ENCODE measurements at regions not wholly inside any gene's neighbourhood (a gene's known extent, or its start where the extent isn't known, plus 50 kb on each side); places are given as distances from the start of the nearest gene placed in this dataset.
"Not testable (repeated sequence)": the region's sequence is repeated elsewhere in the genome, so short reads cannot be mapped to it uniquely, and the experiment has no call there.

- TF ChIP-seq CTCF (IDR thresholded peaks at IDR 0.05; ENCODE audit: low read depth, low read length): no peak
- no peaks in the 10 kb centered on the region for H3K27me3 ChIP-seq
- DNase-seq: no peak
- H3K4me3 ChIP-seq (ENCODE audit: low read depth, low read length): no peak overlapping the region
- H3K36me3 ChIP-seq: no peaks in the 10 kb centered on the region
- no peaks in the 10 kb centered on the region for H3K9me3 ChIP-seq
- H3K4me1 ChIP-seq: no peaks in the 10 kb centered on the region
Observed at GRCh38 chr6:112525749-112526148, 178.6 kb downstream of the RFPL4B start.

GRCh38 chr6:112526594-112526993, 179.5 kb downstream of the RFPL4B start:
- no peak overlapping the region for H3K4me3 ChIP-seq (ENCODE audit: low read depth, low read length)
- no peaks in the 10 kb centered on the region for H3K36me3 ChIP-seq
- TF ChIP-seq CTCF (IDR thresholded peaks at IDR 0.05; ENCODE audit: low read depth, low read length): no peak
- no peaks in the 10 kb centered on the region for H3K9me3 ChIP-seq
- H3K4me1 ChIP-seq: no peaks in the 10 kb centered on the region
- H3K27me3 ChIP-seq: no peaks in the 10 kb centered on the region
- no peak for DNase-seq

- not testable (repeated sequence) for H3K4me1 ChIP-seq; H3K27me3 ChIP-seq; H3K9me3 ChIP-seq; DNase-seq; H3K36me3 ChIP-seq; H3K4me3 ChIP-seq (ENCODE audit: low read depth, low read length)
Observed at GRCh38 chr6:112528306-112528705, 181.2 kb downstream of the RFPL4B start.

- H3K4me3 ChIP-seq (ENCODE audit: low read depth, low read length): no peak overlapping the region
- TF ChIP-seq CTCF (IDR thresholded peaks at IDR 0.05; ENCODE audit: low read depth, low read length): no peak
- no peaks in the 10 kb centered on the region for H3K9me3 ChIP-seq
- H3K27me3 ChIP-seq: no peaks in the 10 kb centered on the region
- H3K36me3 ChIP-seq: no peaks in the 10 kb centered on the region
- H3K4me1 ChIP-seq: peaks cover 8% of the 10 kb centered on the region; the same call in 1 of the 2 replicates
- no peak for DNase-seq
Observed at GRCh38 chr6:112535816-112536215, 188.7 kb downstream of the RFPL4B start.

GRCh38 chr6:112539355-112539754, 192.2 kb downstream of the RFPL4B start:
- H3K9me3 ChIP-seq: no peaks in the 10 kb centered on the region
- peaks cover 8% of the 10 kb centered on the region; the same call in 1 of the 2 replicates for H3K4me1 ChIP-seq
- no peaks in the 10 kb centered on the region for H3K36me3 ChIP-seq
- peak; percentile 27 for DNase-seq
- TF ChIP-seq CTCF (IDR thresholded peaks at IDR 0.05; ENCODE audit: low read depth, low read length): no peak
- H3K4me3 ChIP-seq (ENCODE audit: low read depth, low read length): no peak overlapping the region
- H3K27me3 ChIP-seq: no peaks in the 10 kb centered on the region

- not testable (repeated sequence) for H3K4me3 ChIP-seq (ENCODE audit: low read depth, low read length); H3K27me3 ChIP-seq; H3K9me3 ChIP-seq; H3K36me3 ChIP-seq; H3K4me1 ChIP-seq
- DNase-seq: peak; percentile 28
- TF ChIP-seq CTCF (IDR thresholded peaks at IDR 0.05; ENCODE audit: low read depth, low read length): peak; percentile 27
Observed at GRCh38 chr6:112541847-112542246, 194.7 kb downstream of the RFPL4B start.

- H3K4me1 ChIP-seq; H3K36me3 ChIP-seq; H3K4me3 ChIP-seq (ENCODE audit: low read depth, low read length); H3K9me3 ChIP-seq; DNase-seq; H3K27me3 ChIP-seq: not testable (repeated sequence)
Observed at GRCh38 chr6:112547321-112548085, 200.4 kb downstream of the RFPL4B start.
